ENCODE measurements at regions not wholly inside any gene's neighbourhood (a gene's known extent, or its start where the extent isn't known, plus 50 kb on each side); places are given as distances from the start of the nearest gene placed in this dataset.
A peak's percentile ranks its signal among the peaks of the same experiment; 100 is the strongest.
"Not testable (repeated sequence)": the region's sequence is repeated elsewhere in the genome, so short reads cannot be mapped to it uniquely, and the experiment has no call there.

- H3K27ac Mint-ChIP-seq; ATAC-seq; H3K9me3 Mint-ChIP-seq; H3K36me3 Mint-ChIP-seq; H3K4me3 Mint-ChIP-seq; DNase-seq (ENCODE audit: low spot score in 2 of 2): not testable (repeated sequence)
- peaks cover 11% of the 10 kb centered on the region for H3K4me1 Mint-ChIP-seq
Observed at GRCh38 chr17:83172646-83173045, 93.2 kb downstream of the METRNL start.

GRCh38 chr17:83173180-83173913 is 93.9 kb downstream of the METRNL start:
- not testable (repeated sequence) for H3K4me3 Mint-ChIP-seq; H3K9me3 Mint-ChIP-seq; H3K36me3 Mint-ChIP-seq; H3K27ac Mint-ChIP-seq; DNase-seq (ENCODE audit: low spot score in 2 of 2); ATAC-seq
- H3K4me1 Mint-ChIP-seq = peaks cover 11% of the 10 kb centered on the region

- no peaks in the 10 kb centered on the region for H3K36me3 Mint-ChIP-seq
- peaks cover 11% of the 10 kb centered on the region for H3K4me1 Mint-ChIP-seq
- ATAC-seq (peak; percentile 11), DNase-seq (ENCODE audit: low spot score in 2 of 2) (no peak)
- no peak overlapping the region for H3K4me3 Mint-ChIP-seq
- no peak overlapping the region for H3K27ac Mint-ChIP-seq
- H3K9me3 Mint-ChIP-seq = no peaks in the 10 kb centered on the region
Observed at GRCh38 chr17:83173914-83174361, 94.5 kb downstream of the METRNL start.

GRCh38 chr17:83174362-83175118 is 95.1 kb downstream of the METRNL start:
- peak; percentile 6 for ATAC-seq
- no peak for DNase-seq (ENCODE audit: low spot score in 2 of 2)
- Mint-ChIP-seq H3K27ac (no peak overlapping the region), H3K36me3 (no peaks in the 10 kb centered on the region), H3K9me3 (no peaks in the 10 kb centered on the region), H3K4me3 (no peak overlapping the region), H3K4me1 (peaks cover 11% of the 10 kb centered on the region)

- Mint-ChIP-seq H3K36me3 (no peaks in the 10 kb centered on the region), H3K9me3 (no peaks in the 10 kb centered on the region), H3K4me1 (peaks cover 13% of the 10 kb centered on the region), H3K27ac (peak overlapping the region; percentile 67), H3K4me3 (no peak overlapping the region)
- DNase-seq (ENCODE audit: low spot score in 2 of 2) (peak in 1 of 2 donors; percentile 1), ATAC-seq (no peak)
Observed at GRCh38 chr17:83175119-83175821, 95.9 kb downstream of the METRNL start.

GRCh38 chr17:83175822-83176622 is 96.6 kb downstream of the METRNL start:
- Mint-ChIP-seq H3K4me3 (no peak overlapping the region), H3K4me1 (peaks cover 19% of the 10 kb centered on the region), H3K36me3 (no peaks in the 10 kb centered on the region), H3K9me3 (no peaks in the 10 kb centered on the region), H3K27ac (peak overlapping the region; percentile 67)
- DNase-seq (ENCODE audit: low spot score in 2 of 2) (peak in 1 of 2 donors; percentile 1), ATAC-seq (no peak)

- Mint-ChIP-seq H3K4me3 (no peak overlapping the region), H3K36me3 (no peaks in the 10 kb centered on the region), H3K9me3 (no peaks in the 10 kb centered on the region), H3K27ac (peak overlapping the region; percentile 67), H3K4me1 (peaks cover 19% of the 10 kb centered on the region)
- DNase-seq (ENCODE audit: low spot score in 2 of 2) (peak; percentile 1 to 41), ATAC-seq (no peak)
Observed at GRCh38 chr17:83176623-83177583, 97.5 kb downstream of the METRNL start.

- peaks cover 19% of the 10 kb centered on the region for H3K4me1 Mint-ChIP-seq
- DNase-seq (ENCODE audit: low spot score in 2 of 2) (peak; percentile 1 to 46), ATAC-seq (no peak)
- no peaks in the 10 kb centered on the region for H3K9me3 Mint-ChIP-seq
- H3K4me3 Mint-ChIP-seq = no peak overlapping the region
- H3K36me3 Mint-ChIP-seq = no peaks in the 10 kb centered on the region
- H3K27ac Mint-ChIP-seq = no peak overlapping the region
Observed at GRCh38 chr17:83177611-83178532, 98.5 kb downstream of the METRNL start.

- no peak for ATAC-seq
- H3K9me3 Mint-ChIP-seq = no peaks in the 10 kb centered on the region
- no peak for DNase-seq (ENCODE audit: low spot score in 2 of 2)
Observed at GRCh38 chr17:83178533-83179304, 99.3 kb downstream of the METRNL start.

GRCh38 chr17:83179374-83179773 is 100.0 kb downstream of the METRNL start:
- Mint-ChIP-seq H3K36me3 (no peaks in the 10 kb centered on the region), H3K4me1 (peaks cover 19% of the 10 kb centered on the region), H3K9me3 (no peaks in the 10 kb centered on the region), H3K4me3 (no peak overlapping the region), H3K27ac (no peak overlapping the region)
- ATAC-seq (no peak), DNase-seq (ENCODE audit: low spot score in 2 of 2) (peak in 1 of 2 donors; percentile 1)

More at GRCh38 chr17:83178533-83179304, 99.3 kb downstream of the METRNL start:
- Mint-ChIP-seq H3K4me1 (peaks cover 19% of the 10 kb centered on the region), H3K4me3 (no peak overlapping the region), H3K27ac (no peak overlapping the region), H3K36me3 (no peaks in the 10 kb centered on the region)

- peak overlapping the region; percentile 46 for H3K27ac Mint-ChIP-seq
- DNase-seq (ENCODE audit: low spot score in 2 of 2) (peak in 1 of 2 donors; percentile 47), ATAC-seq (no peak)
- no peak overlapping the region for H3K4me3 Mint-ChIP-seq
- H3K4me1 Mint-ChIP-seq = peaks cover 19% of the 10 kb centered on the region
- H3K36me3 Mint-ChIP-seq = no peaks in the 10 kb centered on the region
- H3K9me3 Mint-ChIP-seq = no peaks in the 10 kb centered on the region
Observed at GRCh38 chr17:83179811-83180210, 100.4 kb downstream of the METRNL start.

GRCh38 chr17:83180264-83180995 is 101.0 kb downstream of the METRNL start:
- peaks cover 19% of the 10 kb centered on the region for H3K4me1 Mint-ChIP-seq
- DNase-seq (ENCODE audit: low spot score in 2 of 2) (peak in 1 of 2 donors; percentile 1), ATAC-seq (no peak)
- no peak overlapping the region for H3K4me3 Mint-ChIP-seq
- H3K27ac Mint-ChIP-seq = peak overlapping the region; percentile 46
- no peaks in the 10 kb centered on the region for H3K36me3 Mint-ChIP-seq
- H3K9me3 Mint-ChIP-seq = no peaks in the 10 kb centered on the region

All from stimulated activated effector memory CD8-positive, alpha-beta T cell treated with anti-CD3 and anti-CD28 coated beads, Interleukin-12 subunit alpha, Interleukin-12 subunit beta, amount 100 ng/mL, for 72 hours (primary cell).